Prostate gland (tissue), 2 donors: ENCODE measurements at regions not wholly inside any gene's neighbourhood (a gene's known extent, or its start where the extent isn't known, plus 50 kb on each side); places are given as distances from the start of the nearest gene placed in this dataset.

Experiments
- DNase-seq: peaks from one replicate; pipeline ENCODE4 v3.0.0-alpha.2; 2019; ENCODE audit warnings: low spot score
- H3K27ac ChIP-seq, 2 donors: fragments of 200-600 bp; sonication (generic); 2 replicates each; pipeline ENCODE4 v1.5.1; 2017 to 2019
- H3K27me3 ChIP-seq: fragments of 200-600 bp; sonication (generic); replicated peaks from 2 replicates; pipeline ENCODE4 v1.5.1; 2019; ENCODE audit not compliant: insufficient read depth
- H3K36me3 ChIP-seq, 2 donors: fragments of 200-600 bp; sonication (generic); 1 replicate in 1 of 2; 2 replicates in 1 of 2; pipeline versions ENCODE4 v1.5.1 to v1.8.1; 2017 to 2019
- H3K4me1 ChIP-seq: fragments of 200-600 bp; sonication (generic); replicated peaks from 2 replicates; pipeline ENCODE4 v1.5.1; 2019
- H3K4me3 ChIP-seq, 2 donors: fragments of 200-600 bp; sonication (generic); 2 replicates each; pipeline ENCODE4 v1.5.1; 2017 to 2019
- H3K9me3 ChIP-seq: fragments of 200-600 bp; sonication (generic); 2 replicates; pipeline ENCODE4 v1.5.1; 2017
- POLR2A ChIP-seq: fragments of 450-650 bp; IDR thresholded peaks from one replicate; pipeline ENCODE4 v1.6.1; 2016; ENCODE audit warnings: antibody characterized with exemption, mild to moderate bottlenecking
- POLR2AphosphoS5 ChIP-seq: sonication (generic); formaldehyde crosslinking; IDR thresholded peaks from one replicate; pipeline ENCODE4 v1.6.1; 2017; ENCODE audit warnings: antibody characterized with exemption
- WGBS: methylation state at CpG from one replicate; pipeline ENCODE4 v1.1.5; 2018; 5-methylcytosine and 5-hydroxymethylcytosine counted together
- intact Hi-C: fragments of 100-400 bp; cut with DNase I; formaldehyde crosslinking; loops from one replicate; pipeline ENCODE4 v1.14.2; 2022
- TF ChIP-seq, protein P1 (sequence below), 4 experiments: fragments of 200-600 bp in 2 of 4; fragments of 450-650 bp in 2 of 4; sonication (generic) in 2 of 4; IDR thresholded peaks; 1 replicate in 3 of 4; 2 replicates in 1 of 4; pipeline ENCODE4 v1.5.1; 2016 to 2019; ENCODE audit warnings: antibody characterized with exemption in 4 of 4, mild to moderate bottlenecking in 2 of 4, moderate library complexity in 2 of 4

DNA sequence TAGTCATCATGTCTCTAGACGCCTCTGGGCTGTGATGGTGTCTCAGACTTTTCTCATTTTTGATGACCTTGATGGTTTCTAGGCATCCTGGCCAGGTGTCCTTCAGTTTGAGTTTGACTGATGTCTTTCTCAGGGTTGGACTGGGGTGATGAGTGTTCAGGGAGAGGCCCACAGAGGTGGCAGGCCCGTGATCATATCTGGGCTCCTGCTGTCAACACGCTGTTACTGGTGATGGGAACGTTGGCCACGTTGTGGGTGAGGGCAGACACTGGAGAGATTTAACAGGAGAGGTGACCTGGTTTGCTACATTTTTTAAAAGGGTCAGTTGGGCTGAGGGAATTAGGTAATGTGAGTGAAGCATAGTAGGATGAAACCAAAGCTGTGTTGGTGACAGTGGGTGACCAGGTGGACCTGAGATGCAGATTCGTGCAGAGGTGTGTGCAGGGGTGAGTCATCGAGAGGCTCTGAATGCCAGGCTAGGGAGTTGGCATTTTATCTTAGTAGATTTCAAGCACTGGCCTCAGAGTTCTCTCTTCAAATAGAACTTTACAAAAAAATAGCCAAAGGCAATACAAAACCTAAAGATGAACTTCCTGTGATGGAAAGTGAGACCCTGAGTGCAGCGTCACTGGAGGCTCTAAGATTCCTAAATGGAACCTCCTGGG is 174.1 kb downstream of the CDH26 start:
- WGBS = 82% methylated on average over 8 of the region's 8 CpGs

DNA sequence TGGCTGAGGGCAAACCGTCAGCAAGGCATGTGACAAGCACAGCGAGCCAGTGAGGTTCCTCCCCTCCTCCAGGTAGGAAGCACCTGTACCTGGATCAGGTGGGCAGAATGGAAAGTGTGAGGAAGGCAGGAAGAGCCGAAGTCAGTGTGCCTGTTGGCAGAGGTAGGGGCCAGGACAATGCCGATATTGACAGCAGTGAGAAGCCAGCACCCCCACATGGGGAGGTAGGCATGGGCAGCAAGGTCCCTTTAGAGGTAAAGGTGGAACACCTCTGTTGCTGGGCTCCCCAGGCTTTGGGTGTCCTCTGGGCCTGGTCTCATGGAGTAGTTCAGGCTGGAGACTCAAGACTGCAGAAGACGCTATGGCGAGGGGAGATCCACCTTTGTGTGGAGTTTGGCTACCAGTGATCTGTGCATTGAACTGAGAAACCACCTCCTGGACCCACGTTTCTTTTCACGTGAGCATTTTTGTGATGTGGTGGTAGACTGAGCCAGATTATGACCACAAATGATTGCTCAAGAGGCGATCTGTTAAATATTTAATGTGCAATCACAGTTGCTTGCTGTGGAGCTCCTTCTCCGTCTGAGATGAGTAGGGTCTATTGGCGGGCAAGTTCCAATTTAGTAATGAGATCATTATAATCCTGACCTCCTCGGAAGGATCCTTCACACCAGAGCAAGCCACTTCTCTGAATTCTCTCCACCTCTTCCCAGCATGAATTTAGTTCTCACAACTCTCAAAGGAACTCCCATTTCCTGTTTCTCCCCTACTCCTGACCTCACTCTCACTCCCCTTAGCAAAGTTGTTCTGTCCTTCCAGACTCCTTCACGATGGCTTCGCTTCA is 174.8 kb downstream of the CDH26 start:
- H3K4me3 ChIP-seq = no peak overlapping the region
- DNase-seq = no peak
- intact Hi-C loops = no loop called here
- TF ChIP-seq POLR2AphosphoS5 (no peak), POLR2A (no peak)
- TF ChIP-seq, protein P1, sequence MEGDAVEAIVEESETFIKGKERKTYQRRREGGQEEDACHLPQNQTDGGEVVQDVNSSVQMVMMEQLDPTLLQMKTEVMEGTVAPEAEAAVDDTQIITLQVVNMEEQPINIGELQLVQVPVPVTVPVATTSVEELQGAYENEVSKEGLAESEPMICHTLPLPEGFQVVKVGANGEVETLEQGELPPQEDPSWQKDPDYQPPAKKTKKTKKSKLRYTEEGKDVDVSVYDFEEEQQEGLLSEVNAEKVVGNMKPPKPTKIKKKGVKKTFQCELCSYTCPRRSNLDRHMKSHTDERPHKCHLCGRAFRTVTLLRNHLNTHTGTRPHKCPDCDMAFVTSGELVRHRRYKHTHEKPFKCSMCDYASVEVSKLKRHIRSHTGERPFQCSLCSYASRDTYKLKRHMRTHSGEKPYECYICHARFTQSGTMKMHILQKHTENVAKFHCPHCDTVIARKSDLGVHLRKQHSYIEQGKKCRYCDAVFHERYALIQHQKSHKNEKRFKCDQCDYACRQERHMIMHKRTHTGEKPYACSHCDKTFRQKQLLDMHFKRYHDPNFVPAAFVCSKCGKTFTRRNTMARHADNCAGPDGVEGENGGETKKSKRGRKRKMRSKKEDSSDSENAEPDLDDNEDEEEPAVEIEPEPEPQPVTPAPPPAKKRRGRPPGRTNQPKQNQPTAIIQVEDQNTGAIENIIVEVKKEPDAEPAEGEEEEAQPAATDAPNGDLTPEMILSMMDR (IDR thresholded peaks at IDR 0.05) = no peak
- 86% methylated on average over 14 of the region's 14 CpGs for WGBS
- no peaks in the 10 kb centered on the region for H3K4me1 ChIP-seq
- H3K27ac ChIP-seq = no peak overlapping the region
- no peaks in the 10 kb centered on the region for H3K9me3 ChIP-seq
- no peaks in the 10 kb centered on the region for H3K36me3 ChIP-seq
- no peaks in the 10 kb centered on the region for H3K27me3 ChIP-seq

More for the DNA sequence above, 174.1 kb downstream of the CDH26 start:
- no peaks in the 10 kb centered on the region for H3K4me1 ChIP-seq
- no peaks in the 10 kb centered on the region for H3K9me3 ChIP-seq
- no peak for DNase-seq
- H3K4me3 ChIP-seq = no peak overlapping the region
- TF ChIP-seq POLR2A = no peak
- TF ChIP-seq, protein P1 (IDR thresholded peaks at IDR 0.05) = no peak
- no peak for TF ChIP-seq POLR2AphosphoS5
- no peaks in the 10 kb centered on the region for H3K27me3 ChIP-seq
- intact Hi-C loops = no loop called here
- H3K36me3 ChIP-seq = no peaks in the 10 kb centered on the region
- H3K27ac ChIP-seq = no peak overlapping the region

DNA sequence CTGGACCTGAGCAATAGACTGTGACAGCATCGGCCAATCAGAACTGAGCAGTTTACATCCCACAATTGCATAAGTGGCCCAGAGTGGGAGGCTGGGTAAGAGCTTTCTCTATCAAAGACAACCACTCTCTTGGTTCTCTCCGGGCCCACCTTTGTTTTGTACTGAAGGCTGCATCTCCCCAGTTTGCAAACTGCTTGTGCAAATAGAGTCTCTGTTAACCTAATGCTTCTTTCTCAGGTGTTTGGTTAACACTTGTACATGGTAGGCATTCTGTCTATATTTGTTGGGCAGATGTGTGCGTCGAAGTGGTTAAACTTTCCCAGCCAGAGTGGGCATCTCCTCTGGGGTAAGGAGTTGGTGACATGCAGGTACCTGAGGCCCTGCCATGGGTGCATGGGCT is 177.1 kb downstream of the CDH26 start:
- no peak overlapping the region for H3K27ac ChIP-seq
- H3K36me3 ChIP-seq = no peaks in the 10 kb centered on the region
- TF ChIP-seq, protein P1 (IDR thresholded peaks at IDR 0.05) = no peak
- TF ChIP-seq POLR2AphosphoS5 (no peak), POLR2A (no peak)
- H3K9me3 ChIP-seq = no peaks in the 10 kb centered on the region
- no peak for DNase-seq
- H3K4me1 ChIP-seq = no peaks in the 10 kb centered on the region
- H3K27me3 ChIP-seq = no peaks in the 10 kb centered on the region
- no peak overlapping the region for H3K4me3 ChIP-seq
- WGBS = 97% methylated on average over 4 of the region's 4 CpGs
- intact Hi-C loops = no loop called here

DNA sequence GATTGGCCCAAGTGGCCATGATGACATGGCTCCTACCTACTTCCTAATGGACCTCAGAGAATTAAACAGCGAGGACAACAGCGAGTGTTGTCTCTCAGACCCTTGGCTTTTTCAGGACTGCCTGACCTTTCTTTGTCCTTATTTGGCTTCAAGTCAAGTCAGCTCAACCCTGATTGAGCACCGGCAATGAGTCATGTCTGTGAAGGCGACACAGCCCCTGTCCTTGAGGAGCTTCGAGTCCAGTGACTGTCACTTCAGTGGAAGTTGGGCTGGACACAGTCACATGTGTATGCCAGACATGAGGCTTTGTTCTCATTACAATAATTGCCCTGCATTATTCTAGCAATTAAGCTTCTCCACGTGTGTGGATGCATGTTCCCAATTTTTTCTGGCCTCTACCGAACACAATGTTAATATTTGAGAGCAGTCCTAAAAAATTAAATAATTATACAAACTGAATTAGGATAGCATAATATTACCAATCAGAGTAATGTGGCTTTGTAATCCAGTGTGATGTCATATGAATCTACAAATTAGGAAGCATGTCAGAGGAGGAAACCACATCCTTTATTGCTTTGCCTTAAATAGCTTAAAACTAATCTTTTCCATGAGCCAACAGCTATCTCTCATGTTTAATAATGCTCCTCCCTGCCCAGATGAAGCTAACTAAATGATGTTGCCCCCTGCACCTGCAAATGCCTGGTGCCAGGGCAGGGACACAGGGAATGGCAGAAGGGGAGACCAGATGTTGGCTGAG is 178.6 kb downstream of the CDH26 start:
- intact Hi-C loops = no loop called here
- Histone ChIP-seq H3K36me3 (no peaks in the 10 kb centered on the region), H3K27me3 (no peaks in the 10 kb centered on the region), H3K4me3 (no peak overlapping the region), H3K27ac (no peak overlapping the region), H3K4me1 (no peaks in the 10 kb centered on the region), H3K9me3 (no peaks in the 10 kb centered on the region)
- WGBS = 69% methylated on average over 7 of the region's 7 CpGs
- TF ChIP-seq POLR2AphosphoS5 (no peak), POLR2A (no peak)
- TF ChIP-seq, protein P1 (IDR thresholded peaks at IDR 0.05) = no peak
- no peak for DNase-seq
